Epidermal melanocyte (primary cell): ENCODE measurements at regions not wholly inside any gene's neighbourhood (a gene's known extent, or its start where the extent isn't known, plus 50 kb on each side); places are given as distances from the start of the nearest gene placed in this dataset.

ENCODE experiments used
- DNase-seq: peaks from one replicate; pipeline ENCODE4 v3.0.0; 2011; ENCODE audit warnings: low spot score; ENCODE audit not compliant: insufficient read length

DNA sequence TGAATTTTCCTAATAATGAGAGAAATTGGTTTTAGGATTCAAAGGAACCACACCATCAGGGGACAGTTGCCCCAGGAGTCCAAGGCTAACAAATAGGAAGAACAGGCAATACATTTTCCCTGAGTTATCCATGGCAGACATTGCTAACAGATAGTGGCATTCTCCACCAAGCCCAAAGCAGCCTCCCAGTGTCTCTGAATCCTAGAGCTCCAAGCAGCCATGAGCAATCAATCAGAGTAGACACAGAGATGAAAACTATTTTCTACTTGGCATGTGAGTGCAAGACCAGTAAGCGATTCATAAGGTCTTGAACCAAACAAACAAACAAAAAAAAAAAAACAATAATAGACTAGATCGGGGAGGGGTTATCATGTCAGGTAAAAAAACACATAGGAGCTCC is 515.7 kb downstream of the MED13L start:
- no peak for DNase-seq

DNA sequence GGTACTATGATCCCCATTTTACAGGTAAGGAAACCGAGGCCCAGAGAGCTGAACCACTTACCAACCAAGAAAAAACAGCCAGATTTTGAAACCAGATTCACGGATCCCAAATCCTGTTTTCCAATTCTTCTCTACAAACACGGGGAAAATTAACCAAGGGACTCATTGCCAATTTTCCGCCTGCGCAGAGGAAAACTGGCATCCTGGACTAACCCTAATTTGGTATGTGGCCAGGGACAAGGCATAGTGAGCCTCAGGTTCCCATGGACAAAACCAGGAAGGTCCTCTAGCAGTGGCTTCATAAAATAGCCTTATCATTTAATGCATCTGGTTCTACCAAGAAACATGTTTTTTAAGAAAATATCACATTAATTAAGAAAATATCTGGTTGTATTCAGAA is 517.3 kb downstream of the MED13L start:
- DNase-seq, result no peak

DNA sequence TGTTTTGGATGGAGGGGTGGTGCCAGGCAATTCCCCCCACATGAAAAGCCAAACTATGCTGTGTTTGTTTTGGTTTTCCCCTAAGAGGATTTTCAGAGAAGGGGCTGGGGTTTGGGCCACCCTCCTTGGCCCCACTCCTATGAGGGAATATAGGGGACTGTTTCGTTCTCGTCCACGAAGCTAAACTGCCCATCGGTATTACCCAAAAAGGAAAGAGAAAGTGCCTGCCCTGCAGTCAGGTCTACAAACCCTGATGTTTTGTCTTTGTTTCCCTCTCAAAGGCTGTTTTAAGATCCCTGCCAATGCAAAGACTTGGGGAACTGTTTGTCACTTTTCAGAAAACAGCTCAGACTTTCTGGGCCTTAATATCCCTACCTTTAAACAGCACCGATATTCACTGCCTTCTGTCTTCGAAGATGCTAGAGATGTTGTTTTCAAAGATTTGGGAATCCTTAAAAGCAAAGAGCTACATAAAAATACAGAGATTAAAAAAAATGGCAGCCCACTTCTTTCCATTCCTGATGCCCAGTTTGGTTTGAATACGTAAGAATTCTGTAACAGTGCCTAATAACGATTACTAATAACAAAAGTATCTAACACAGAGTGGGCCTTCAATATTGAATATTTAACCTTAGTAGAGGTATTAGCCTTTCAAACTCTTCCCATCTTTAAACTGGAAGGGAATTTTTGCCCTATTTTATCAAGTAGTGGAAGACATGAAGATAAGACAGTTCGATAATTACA is 518.4 kb downstream of the MED13L start:
- no peak for DNase-seq

DNA sequence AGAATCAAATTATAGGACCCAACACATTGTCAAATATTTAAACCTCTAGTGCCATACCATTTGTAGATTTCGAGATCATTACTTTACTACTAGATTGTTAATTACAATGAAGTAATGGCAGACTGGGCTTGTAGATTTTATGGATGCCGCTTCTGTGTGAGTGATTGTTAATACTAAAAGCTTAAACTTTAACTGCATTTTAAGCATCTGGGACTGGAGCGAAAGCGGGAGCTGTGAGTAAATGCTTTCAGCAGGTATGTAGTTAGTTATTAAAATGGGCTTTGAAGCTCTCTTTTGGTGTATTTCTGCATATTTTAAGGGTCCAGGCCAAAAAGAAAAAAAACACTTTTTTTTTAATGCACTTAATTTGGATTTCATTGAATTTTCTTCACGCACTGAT is 519.3 kb downstream of the MED13L start:
- no peak for DNase-seq

DNA sequence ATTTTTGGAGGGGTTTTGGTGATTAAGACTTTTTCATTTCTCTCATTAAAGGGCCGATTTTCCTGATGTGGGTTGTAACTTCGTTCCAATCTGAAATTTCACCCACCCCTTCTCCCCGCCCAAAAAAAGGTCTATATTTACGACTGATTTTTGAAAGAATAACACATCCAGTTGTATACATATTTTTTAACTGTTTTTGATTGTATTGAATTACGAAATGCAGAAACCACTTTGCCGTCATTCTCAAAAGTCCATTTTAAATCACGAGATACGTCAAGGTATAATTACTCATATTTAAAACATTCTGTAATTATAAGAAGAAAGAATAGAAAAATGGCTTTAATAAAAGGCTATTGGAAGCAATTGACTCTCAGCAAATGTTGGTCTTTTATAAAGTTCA is 520.7 kb downstream of the MED13L start:
- DNase-seq, result no peak

DNA sequence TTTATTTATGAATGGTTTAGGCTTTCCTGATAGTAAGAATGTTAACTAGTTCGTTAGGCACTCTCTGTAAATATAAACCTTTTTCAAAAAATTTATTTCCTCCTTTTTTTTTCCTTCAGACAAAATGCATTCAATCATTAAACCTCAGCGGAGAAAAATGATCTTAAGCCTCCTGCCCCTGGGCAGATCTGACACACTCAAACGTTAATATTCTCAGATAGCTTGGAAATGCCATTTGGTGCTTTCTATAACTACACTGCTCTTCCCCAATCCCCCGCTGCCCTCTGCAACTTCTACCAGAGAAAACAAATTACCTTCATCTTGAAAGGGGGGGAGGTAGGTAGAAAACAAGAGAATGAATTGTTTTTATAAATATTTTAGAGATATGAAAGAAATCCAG is 521.2 kb downstream of the MED13L start:
- DNase-seq, result no peak

DNA sequence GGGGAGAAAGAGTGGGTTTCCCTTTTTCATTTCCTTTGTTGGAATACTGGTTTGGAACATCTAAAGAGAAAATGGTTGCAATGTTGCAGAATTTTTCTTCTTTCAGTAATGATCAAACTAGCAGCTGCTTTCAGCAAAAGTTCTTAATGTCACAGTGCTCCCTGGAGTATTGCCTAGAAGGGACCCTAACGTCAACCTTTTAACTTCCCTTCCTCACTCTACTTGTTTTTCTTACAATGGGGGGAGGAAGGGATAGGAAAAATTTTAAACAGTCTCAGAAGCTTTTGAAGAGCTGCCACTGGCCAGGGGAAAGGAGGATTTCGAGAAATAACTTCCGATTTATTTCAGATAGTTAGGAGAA is 521.8 kb downstream of the MED13L start:
- no peak for DNase-seq

DNA sequence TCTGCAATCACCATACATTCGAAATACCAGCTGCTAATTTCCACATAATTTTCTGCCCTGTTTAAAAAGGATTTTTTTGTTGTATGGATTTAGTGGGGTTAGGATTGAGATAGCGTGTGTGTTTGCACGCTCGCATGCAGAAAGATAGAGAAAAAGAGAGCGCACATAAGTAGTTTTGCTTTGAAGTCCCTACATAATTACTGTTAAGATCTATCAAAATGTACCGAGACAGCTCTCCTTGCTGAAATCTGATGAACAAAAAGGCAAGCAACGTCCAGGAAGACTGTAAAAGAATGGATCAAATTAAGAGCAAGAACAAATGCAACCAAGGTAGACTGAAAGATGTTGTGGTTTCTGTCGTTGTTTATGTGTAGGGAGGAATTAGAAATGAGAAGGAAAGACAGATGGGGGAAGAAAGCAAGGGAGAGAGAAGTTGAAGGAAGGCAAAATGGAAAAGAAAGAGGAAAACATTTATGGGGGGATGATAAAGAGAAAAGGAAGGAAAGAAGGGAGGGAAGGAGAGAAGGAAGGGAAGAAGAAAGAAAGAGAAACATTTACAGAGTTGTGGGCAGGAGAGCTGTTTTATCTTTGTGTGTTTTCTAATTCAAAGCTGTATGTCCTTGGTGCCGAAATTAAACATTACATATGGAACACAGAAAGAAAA is 522.3 kb downstream of the MED13L start:
- DNase-seq, result no peak

DNA sequence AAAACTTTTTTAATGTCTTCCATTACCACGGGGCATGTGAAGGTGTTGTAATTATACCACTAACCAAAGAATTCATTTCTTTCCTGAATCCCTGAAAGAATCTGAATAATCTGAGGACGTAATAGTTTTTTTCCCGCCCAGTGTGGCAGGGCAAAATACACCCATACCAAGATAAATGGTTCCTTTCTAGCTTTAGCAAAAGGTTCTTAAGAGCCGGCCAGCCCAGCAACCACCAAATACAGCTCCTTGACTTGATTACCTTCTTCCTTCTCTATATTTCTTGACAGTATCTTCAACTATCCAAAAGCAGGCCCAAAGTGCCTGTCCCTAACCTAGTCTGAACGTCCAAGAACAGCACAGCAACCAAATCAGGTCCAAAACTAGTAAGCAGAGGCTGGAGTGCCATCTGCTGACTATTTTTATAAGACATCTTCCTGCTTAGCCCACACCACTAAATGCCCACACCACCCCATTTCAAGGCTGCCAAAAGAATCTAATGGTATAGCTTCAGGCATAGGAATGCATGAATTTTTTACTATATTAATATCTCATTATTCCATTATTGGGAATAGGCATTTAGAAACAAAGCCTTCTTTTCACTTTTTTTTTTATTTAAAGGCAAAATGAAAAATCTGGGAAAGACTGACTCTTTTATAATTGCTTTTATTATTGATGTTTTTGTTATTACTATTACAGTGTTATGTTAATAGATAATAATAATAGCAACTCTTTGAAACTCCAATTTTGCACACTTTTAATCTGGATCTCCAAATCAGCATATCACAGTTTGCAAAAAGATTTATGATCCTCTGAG is 524.4 kb downstream of the MED13L start:
- DNase-seq, result no peak

DNA sequence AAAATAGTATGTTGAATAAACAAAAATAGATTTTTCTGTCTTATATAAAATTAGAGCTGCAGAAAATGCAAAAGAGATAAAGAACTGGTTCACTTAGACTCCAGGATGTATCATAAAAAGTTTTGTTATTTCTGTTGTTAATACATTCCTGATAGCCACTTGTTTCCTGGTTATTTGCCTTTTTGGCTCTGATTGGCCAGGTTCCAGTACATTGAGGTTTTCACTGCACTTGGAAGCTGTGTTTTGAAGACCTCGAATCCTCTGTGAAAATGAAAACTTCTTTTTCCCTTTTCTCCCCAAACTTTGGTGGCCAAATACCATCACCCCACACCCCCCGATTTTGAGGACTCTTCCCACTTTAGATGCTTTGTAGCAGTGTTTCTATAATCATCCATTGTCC is 525.3 kb downstream of the MED13L start:
- no peak for DNase-seq

DNA sequence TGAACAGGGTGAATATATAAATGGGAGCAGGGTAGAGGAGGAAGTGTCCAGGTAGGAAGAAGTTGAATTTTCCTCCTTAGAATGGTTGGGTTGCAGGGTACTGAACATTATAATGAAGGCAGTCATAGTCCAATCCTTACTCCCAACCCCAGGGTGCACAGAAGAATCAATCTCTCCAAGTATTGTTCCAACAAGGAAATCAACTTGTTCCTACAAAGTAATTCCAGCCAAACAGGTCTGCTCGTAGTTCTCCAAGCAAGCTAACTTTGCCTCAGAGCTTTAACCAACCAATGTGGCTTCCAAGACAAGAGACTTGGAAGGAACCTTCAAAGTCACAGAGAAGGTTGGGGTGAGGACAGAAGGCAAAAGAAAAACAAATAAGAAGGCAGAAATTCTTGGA is 527.2 kb downstream of the MED13L start:
- DNase-seq, result no peak

DNA sequence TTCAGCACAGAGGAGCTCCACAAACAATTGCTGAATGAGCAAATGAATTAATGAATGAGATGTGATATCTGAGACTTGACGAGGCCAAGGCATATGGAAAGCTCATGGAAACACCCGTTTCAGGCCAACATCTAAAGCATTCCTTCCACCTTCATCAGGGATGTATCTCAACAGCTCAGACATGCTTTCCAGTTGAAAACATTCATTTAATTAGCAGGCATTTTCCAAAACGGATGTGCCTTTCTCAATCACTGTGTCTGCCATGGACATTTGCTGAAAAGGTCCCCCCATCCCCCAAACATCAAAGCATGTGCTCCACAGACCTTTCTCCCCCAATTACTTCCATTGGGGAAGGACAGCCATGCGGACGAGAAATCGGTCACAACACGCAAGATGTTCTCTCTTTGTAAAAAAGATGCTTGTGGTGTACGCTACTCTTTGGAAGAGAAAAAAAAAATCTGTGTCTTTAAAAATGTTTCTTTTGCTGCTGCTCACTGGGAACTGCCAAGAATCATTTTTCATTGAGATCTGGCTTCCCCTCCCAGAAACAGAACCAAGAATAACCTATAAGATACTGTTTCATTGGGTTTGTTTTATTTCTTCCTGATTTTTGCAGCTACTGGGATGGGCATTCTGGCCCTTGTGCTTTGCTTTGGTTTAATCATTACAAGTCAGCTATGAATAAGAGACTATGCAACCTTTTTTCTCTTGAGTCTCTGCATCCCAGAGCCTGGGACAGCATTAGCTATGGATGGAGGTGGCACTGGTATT is 528.2 kb downstream of the MED13L start:
- no peak for DNase-seq

DNA sequence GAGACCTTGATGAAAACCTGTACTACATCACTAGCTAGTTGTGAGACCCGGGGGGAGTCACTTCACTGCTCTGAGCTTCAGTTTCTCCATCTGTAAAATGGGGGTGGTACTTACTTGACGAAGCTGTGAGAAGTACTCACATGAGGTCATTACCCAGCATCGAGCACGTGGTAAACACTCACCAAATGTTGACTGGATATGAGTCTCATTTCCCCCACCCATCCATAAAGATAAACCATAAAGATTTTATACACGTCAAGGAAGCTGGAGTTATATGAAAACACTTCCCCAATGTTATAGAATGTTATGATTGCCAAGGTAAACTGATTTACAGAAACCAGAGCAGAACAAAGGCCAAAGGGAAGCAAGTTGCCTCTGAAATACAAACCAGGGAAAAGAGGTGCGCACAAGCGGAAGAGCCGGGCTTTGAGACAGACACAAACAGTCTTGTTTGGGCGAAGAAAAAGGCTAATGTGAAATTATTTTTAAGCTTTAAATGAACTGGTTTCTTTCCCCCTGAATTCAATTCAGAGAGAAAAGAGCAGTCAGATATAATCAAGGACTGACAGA is 536.8 kb downstream of the MED13L start:
- no peak for DNase-seq

DNA sequence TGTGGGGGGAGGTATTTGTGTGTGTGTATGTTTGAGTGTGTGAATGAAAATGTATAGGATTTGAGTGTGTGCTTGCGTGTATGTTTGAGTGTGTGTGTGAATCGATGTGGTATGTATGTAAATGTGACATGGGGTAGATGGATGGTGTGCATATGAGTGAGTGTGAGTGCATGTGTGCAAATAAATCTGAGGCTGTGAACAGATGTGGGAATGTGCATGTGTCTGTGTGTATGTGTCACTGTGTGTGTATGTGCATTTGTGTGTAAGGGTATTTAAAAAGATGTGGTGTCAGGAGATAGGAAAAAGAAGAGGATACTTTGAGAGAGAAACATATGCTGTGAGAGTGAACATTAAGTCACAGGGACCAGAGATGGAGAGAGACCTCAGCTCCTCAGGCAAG is 539.6 kb downstream of the MED13L start:
- no peak for DNase-seq

DNA sequence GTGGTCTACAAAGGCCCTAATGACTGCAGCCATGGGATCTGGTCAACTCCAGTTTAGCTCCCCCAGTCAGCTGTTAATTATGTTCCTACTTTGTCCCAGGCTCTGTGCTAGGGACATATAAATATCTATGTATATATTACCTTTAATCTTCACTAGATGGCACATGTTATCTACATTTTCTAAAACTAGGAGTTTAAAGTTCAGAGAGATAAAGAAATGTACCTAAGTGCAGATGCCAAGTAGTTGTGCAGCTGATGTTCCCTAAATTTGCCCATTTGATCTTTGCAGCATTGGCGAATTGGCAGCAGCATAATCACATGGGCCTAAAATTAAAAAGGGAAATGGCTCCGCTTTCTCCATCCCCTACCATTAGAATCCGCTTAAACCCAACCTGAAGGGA is 541.1 kb downstream of the MED13L start:
- DNase-seq, result no peak

DNA sequence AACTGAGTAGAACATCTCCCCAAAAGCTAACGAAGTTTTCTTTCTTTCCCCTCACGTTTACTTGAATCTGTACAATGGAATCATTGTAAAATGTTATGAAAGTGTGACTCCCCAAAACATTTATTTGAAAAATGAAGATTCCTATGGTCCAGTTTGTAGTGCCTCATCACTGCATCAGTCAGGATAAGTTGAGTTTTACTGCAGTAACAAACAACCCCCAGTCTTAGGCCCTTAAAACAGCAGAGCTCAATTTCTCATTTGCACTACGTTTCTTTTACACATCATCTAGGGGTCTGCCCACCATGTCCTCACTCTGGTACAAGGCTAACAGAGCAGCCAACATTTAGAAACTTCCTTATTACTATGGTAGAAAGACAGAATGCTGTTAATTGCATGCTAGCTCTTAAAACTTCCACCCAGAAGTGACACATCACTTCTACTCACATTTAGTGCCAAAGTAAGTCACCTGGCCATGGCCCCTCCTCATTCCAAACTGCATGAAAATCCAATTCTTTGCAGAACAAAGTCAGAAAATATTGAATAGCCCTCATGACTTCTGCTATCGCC is 546.4 kb downstream of the MED13L start:
- DNase-seq, result no peak

DNA sequence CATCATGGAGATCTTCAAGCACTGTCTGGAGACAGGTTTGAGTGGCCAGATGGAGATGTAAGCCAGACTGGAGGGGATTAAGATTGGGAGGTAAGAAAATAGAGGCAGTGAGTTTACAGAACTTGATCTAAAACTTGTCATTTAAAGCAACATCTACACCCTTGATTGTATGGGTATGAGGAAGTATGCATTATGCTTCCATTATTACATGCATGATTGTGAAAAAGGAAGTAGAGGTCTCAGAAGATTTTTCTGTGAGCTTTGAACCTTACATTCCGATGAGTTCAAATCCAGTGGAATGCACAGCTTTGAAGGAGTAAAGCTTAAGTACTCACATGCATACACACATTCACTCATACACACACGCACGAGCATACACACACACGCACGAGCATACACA is 550.8 kb downstream of the MED13L start:
- no peak for DNase-seq

DNA sequence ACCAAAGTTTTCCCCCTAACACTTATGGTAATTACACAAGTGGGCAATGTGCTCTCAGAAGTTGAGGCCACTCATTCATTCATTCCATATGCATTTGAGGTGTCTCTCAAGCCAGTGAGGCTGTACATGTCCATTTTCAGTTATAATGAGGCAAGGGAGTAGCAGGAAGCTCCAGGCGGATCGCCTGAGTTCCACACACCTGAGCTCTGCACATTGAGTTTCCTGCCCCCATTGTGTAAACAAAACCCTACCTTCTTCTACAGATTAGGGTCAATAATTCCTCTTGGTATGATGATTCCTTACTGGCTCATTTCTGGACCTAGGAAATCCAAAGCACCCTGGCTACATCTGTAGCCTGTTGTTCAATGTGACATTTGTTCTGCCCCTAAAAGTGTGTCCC is 555.3 kb downstream of the MED13L start:
- no peak for DNase-seq

DNA sequence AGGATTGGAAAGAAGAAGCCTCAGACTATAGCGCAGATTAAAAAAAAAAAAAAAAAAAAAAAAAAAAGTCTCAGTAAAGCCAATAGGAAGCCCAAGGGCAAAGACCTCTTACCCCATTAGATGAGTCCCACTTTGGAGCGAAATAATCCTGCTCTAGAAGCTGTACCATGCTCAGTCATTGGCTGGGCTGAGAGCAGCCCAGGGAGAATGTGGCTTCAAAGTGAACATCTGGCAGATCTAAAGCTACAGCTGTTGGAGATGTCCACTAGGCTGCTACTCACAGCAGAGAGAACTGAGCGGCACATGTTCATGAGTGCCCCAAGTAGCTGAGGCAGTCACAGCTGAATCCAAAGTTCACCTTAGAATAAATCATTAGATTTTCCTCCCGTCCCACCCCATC is 560.9 kb downstream of the MED13L start:
- no peak for DNase-seq

DNA sequence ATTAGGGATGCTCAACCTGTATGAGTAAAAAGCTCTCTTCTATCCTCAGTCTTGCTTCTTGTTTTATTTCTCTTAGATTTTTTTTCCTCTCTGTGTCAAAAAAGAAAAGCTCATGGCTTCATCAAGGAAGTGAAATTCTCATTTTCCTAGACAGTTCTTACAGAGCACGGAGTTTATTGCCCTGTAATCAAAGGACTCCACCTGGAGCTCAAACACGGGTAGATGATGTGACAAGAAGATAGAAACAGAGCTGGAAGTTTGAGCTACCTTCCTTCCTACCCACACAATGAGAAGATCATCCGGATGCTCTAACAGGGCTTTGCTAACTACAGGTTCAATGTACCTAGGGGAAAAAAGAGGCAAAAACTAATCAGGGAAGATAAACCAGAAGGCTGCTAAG is 564.8 kb downstream of the MED13L start:
- DNase-seq, result no peak

DNA sequence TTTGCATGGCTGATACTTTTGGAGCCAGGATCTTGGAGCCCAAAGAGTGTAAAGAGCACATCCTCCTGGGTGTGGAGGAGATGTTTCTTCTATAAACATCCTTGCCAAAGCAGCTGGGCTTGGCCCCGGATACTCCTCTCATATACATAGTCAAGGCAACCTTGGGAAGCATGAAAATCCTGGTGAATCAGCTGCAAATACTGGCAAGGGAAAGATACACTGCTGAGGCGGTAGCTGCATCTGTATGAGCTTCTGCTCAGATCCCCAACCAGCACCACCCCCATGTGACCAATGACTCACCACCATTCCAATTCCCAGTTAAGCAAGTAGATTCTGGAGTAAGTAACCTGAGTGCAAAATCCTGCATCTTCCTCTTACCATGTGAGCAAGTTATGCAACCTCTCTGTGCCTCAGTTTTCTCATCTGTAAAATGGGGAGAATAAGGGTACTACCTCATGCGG is 567.4 kb downstream of the MED13L start:
- DNase-seq, result no peak
